ENCODE measurements at regions not wholly inside any gene's neighbourhood (a gene's known extent, or its start where the extent isn't known, plus 50 kb on each side); places are given as distances from the start of the nearest gene placed in this dataset.

DNA sequence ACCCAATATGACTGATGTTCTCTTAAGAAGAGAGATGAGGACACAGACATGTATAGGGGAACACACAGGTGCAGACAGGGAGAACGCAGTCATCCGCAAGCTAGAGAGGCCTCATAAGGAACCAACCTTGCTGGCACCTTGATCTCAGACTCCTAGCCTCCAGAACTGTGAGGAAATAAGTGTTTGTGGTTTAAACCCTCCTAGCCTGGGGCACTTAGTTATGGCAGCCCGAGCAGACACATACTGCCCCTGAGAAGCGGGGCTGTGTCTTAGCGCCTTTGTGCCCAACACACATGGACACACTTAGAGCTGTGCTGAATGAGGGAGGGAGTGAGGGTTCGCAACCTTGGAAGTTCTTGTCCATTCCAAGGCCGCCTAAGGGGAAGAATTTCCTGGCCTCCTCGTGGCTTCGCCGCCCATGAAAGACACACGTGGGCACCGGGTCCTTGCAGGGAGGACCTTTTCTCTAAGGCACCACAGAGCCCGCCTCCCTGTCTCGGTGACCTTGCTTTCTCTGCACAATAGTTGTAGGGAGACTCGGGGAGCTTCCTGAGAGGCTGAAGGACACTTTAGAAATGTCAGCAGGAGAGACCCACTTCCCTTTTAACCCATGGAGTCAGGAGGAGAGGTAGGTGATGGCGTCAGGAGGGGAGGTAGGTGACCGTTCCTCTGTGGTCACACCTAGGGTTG is 224.5 kb upstream of the HDAC4 start:
- Histone ChIP-seq H3K36me3 (no peaks in the 10 kb centered on the region), H3K4me1 (no peaks in the 10 kb centered on the region), H3K27me3 (no peaks in the 10 kb centered on the region), H3K27ac (peak overlapping the region in 1 of 4 donors; percentile 28), H3K4me3 (no peak overlapping the region), H3K9me3 (no peaks in the 10 kb centered on the region)
- DNase-seq = no peak
- TF ChIP-seq, protein P1, sequence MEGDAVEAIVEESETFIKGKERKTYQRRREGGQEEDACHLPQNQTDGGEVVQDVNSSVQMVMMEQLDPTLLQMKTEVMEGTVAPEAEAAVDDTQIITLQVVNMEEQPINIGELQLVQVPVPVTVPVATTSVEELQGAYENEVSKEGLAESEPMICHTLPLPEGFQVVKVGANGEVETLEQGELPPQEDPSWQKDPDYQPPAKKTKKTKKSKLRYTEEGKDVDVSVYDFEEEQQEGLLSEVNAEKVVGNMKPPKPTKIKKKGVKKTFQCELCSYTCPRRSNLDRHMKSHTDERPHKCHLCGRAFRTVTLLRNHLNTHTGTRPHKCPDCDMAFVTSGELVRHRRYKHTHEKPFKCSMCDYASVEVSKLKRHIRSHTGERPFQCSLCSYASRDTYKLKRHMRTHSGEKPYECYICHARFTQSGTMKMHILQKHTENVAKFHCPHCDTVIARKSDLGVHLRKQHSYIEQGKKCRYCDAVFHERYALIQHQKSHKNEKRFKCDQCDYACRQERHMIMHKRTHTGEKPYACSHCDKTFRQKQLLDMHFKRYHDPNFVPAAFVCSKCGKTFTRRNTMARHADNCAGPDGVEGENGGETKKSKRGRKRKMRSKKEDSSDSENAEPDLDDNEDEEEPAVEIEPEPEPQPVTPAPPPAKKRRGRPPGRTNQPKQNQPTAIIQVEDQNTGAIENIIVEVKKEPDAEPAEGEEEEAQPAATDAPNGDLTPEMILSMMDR (IDR thresholded peaks at IDR 0.05) = no peak
- TF ChIP-seq POLR2A (IDR thresholded peaks at IDR 0.05) = no peak

DNA sequence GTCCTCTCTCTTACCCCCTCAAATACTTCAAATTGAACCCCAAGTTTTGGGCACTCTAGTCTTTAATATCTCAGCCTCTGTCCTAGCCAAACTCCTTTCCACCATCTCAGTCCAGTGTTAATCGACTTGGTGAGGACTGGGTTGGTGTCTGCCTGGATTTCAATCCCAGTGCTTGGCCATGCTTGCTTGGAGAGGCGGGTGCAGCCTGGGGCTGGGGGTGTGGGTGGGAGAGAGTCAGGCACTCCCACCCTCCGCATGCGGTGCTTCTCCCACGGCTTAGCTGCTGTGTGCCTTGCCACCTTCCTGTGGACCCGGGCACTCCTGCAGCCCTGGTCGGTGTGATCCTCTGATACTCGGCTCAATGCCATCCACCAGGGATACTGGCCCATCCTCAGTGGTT is 220.8 kb upstream of the HDAC4 start:
- H3K27me3 ChIP-seq = no peaks in the 10 kb centered on the region
- H3K9me3 ChIP-seq = no peaks in the 10 kb centered on the region
- H3K4me3 ChIP-seq = no peak overlapping the region
- no peak for DNase-seq
- no peaks in the 10 kb centered on the region for H3K4me1 ChIP-seq
- H3K27ac ChIP-seq = no peak overlapping the region
- TF ChIP-seq, protein P1 (IDR thresholded peaks at IDR 0.05) = no peak
- no peak for TF ChIP-seq POLR2A (IDR thresholded peaks at IDR 0.05)
- no peaks in the 10 kb centered on the region for H3K36me3 ChIP-seq

DNA sequence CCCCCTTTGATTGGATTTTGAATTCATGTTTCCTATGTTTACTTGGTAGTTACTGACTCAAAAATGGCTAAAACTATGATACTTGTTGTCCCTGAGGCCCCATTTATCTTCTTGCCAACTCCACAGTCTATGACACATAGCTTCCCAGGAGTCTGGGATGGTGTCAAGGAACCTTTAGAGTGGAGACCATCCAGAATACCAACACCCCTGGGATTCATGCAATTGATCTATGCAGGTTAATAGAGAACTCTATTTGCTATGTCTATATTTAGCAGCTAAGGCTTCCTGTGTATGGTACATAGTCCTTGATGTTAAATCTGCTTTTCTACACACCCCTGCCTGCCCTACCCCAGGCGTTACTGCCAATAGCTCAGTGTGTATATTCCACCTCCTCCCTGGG is 218.5 kb upstream of the HDAC4 start:
- DNase-seq = no peak
- Histone ChIP-seq H3K36me3 (no peaks in the 10 kb centered on the region), H3K9me3 (no peaks in the 10 kb centered on the region), H3K27ac (no peak overlapping the region), H3K4me1 (no peaks in the 10 kb centered on the region), H3K27me3 (no peaks in the 10 kb centered on the region), H3K4me3 (no peak overlapping the region)
- TF ChIP-seq, protein P1 (IDR thresholded peaks at IDR 0.05) = no peak
- no peak for TF ChIP-seq POLR2A (IDR thresholded peaks at IDR 0.05)

DNA sequence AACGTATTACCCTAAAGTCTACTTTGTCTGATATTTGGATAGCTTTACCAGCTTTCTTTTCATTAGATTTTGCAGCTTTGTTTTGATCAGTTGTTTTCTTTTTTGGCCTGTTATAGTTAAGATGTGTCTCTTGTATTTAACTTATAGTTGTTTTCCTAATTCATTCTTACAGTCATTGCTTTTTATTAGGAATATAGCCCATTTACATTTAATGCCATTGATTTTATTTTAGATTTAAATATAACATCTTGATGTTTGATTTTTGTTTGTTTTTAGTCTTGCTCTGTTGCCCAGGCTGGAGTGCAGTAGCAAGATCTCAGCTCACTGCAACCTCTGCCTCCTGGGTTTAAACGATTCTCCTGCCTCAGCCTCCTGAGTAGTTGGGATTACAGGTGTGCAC is 215.9 kb upstream of the HDAC4 start:
- Histone ChIP-seq H3K36me3 (no peaks in the 10 kb centered on the region), H3K4me1 (no peaks in the 10 kb centered on the region), H3K27ac (no peak overlapping the region), H3K4me3 (no peak overlapping the region), H3K27me3 (no peaks in the 10 kb centered on the region), H3K9me3 (no peaks in the 10 kb centered on the region)
- no peak for TF ChIP-seq POLR2A (IDR thresholded peaks at IDR 0.05)
- TF ChIP-seq, protein P1 (IDR thresholded peaks at IDR 0.05) = no peak
- DNase-seq = no peak

DNA sequence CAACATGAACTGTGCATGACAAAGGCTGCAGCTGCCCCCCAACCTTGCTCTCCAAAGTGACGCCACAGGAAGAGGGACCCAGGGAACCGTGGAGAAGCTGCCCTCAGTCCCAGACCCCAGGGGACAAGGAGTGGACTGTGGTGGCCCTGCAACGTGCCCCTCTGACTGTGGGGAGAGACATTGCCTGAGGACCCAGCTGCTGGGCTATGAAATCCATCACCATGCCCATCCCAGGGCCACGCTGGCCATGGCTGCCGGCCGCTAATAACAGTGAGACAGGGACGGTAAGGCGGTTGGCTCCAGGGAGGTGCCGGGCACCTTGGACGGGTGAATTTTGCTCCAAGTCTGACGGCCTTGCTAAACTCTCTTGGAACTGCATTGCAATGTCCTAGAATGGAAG is 211.3 kb upstream of the HDAC4 start:
- no peak overlapping the region for H3K4me3 ChIP-seq
- H3K4me1 ChIP-seq = no peaks in the 10 kb centered on the region
- peak in 1 of 3 donors; percentile 30 for DNase-seq
- no peaks in the 10 kb centered on the region for H3K9me3 ChIP-seq
- H3K27ac ChIP-seq = no peak overlapping the region
- TF ChIP-seq, protein P1 (IDR thresholded peaks at IDR 0.05) = no peak
- no peak for TF ChIP-seq POLR2A (IDR thresholded peaks at IDR 0.05)
- H3K27me3 ChIP-seq = no peaks in the 10 kb centered on the region
- H3K36me3 ChIP-seq = no peaks in the 10 kb centered on the region
